MM.1S (cell line): ENCODE measurements at regions not wholly inside any gene's neighbourhood (a gene's known extent, or its start where the extent isn't known, plus 50 kb on each side); places are given as distances from the start of the nearest gene placed in this dataset.

Experiments used
- CTCF ChIP-seq: fragments of 300-600 bp; sonication (generic); IDR thresholded peaks from 2 replicates; pipeline ENCODE4 v1.5.1; 2016; ENCODE audit warnings: antibody characterized with exemption, low read length, mixed read lengths
- EZH2 ChIP-seq: fragments of 300-600 bp; sonication (generic); optimal IDR thresholded peaks from 2 replicates; pipeline ENCODE3; 2017; ENCODE audit warnings: low read depth, mild to moderate bottlenecking, antibody characterized with exemption, low read length, mixed read lengths

GRCh38 chr1:119308806-119309205 is 59.8 kb upstream of the HAO2 start:
- TF ChIP-seq CTCF (no peak), EZH2 (no peak)
